Neuronal stem cell (in vitro differentiated cells): ENCODE measurements at regions not wholly inside any gene's neighbourhood (a gene's known extent, or its start where the extent isn't known, plus 50 kb on each side); places are given as distances from the start of the nearest gene placed in this dataset.

ENCODE experiments used
- DNase-seq: peaks from one replicate; pipeline ENCODE4 v3.0.0-alpha.2; 2013; ENCODE audit warnings: low spot score
- H2AFZ ChIP-seq: one replicate; pipeline ENCODE4 v1.6.1; 2013; ENCODE audit warnings: mild to moderate bottlenecking, low read length, inconsistent platforms
- H2AK5ac ChIP-seq: 2 replicates; pipeline ENCODE4 v1.6.1; 2013; ENCODE audit warnings: low read depth, mild to moderate bottlenecking, inconsistent platforms, low read length, moderate library complexity, mixed read lengths
- H2BK120ac ChIP-seq: 2 replicates; pipeline ENCODE4 v1.6.1; 2013; ENCODE audit warnings: low read depth, mild to moderate bottlenecking, inconsistent platforms, low read length, moderate library complexity, mixed read lengths
- H2BK12ac ChIP-seq: one replicate; pipeline ENCODE4 v1.6.1; 2013; ENCODE audit warnings: low read length, inconsistent platforms
- H2BK15ac ChIP-seq: 2 replicates; pipeline ENCODE4 v1.6.1; 2013; ENCODE audit warnings: mild to moderate bottlenecking, low read length, inconsistent platforms, mixed read lengths
- H2BK5ac ChIP-seq: one replicate; pipeline ENCODE4 v1.6.1; 2013; ENCODE audit warnings: inconsistent platforms, mild to moderate bottlenecking, low read length, moderate library complexity
- H3K14ac ChIP-seq: one replicate; pipeline ENCODE4 v1.6.1; 2013; ENCODE audit warnings: low read length, inconsistent platforms
- H3K18ac ChIP-seq: 2 replicates; pipeline ENCODE4 v1.6.1; 2013; ENCODE audit warnings: low read length, inconsistent platforms
- H3K23ac ChIP-seq: 2 replicates; pipeline ENCODE4 v1.6.1; 2013; ENCODE audit warnings: low read depth, mild to moderate bottlenecking, mixed read lengths, low read length, inconsistent platforms; ENCODE audit not compliant: poor library complexity
- H3K27ac ChIP-seq: replicated peaks from 3 replicates; pipeline ENCODE4 v1.5.1; 2013; ENCODE audit warnings: low read length, inconsistent platforms
- H3K27me3 ChIP-seq, 3 experiments: 2 replicates each; pipeline ENCODE4 v1.6.1; 2013; ENCODE audit warnings: low read length in 3 of 3, mild to moderate bottlenecking in 2 of 3, inconsistent platforms in 1 of 3, low read depth in 1 of 3, mixed read lengths in 1 of 3, moderate library complexity in 1 of 3; ENCODE audit not compliant: control insufficient read depth in 3 of 3, insufficient read depth in 3 of 3
- H3K36me3 ChIP-seq, 2 donors: replicated peaks in 1 of 2; 2 replicates each; pipeline ENCODE4 v1.6.1; 2013; ENCODE audit warnings: low read length in 2 of 2; ENCODE audit not compliant: control insufficient read depth in 2 of 2, insufficient read depth in 2 of 2
- H3K4ac ChIP-seq: 2 replicates; pipeline ENCODE4 v1.6.1; 2013; ENCODE audit warnings: inconsistent platforms, mild to moderate bottlenecking, low read length, moderate library complexity
- H3K4me1 ChIP-seq, 2 donors: 1 replicate in 1 of 2; 2 replicates in 1 of 2; pipeline ENCODE4 v1.6.1; 2013; ENCODE audit warnings: low read length in 2 of 2, low read depth in 1 of 2; ENCODE audit not compliant: control insufficient read depth in 2 of 2, insufficient read depth in 1 of 2
- H3K4me2 ChIP-seq: one replicate; pipeline ENCODE4 v1.6.1; 2013; ENCODE audit warnings: mild to moderate bottlenecking, low read length, inconsistent platforms; ENCODE audit not compliant: insufficient read depth, poor library complexity, severe bottlenecking
- H3K4me3 ChIP-seq, 2 donors: 2 replicates each; pipeline ENCODE4 v1.5.1; 2013; ENCODE audit warnings: low read length in 2 of 2, mild to moderate bottlenecking in 2 of 2, inconsistent platforms in 1 of 2, moderate library complexity in 1 of 2
- H3K79me1 ChIP-seq: one replicate; pipeline ENCODE4 v1.6.1; 2013; ENCODE audit warnings: low read depth, mild to moderate bottlenecking, inconsistent platforms, low read length, moderate library complexity
- H3K9ac ChIP-seq: one replicate; pipeline ENCODE4 v1.6.1; 2013; ENCODE audit warnings: mild to moderate bottlenecking, low read depth, low read length, inconsistent platforms; ENCODE audit not compliant: poor library complexity
- H3K9me3 ChIP-seq, 2 donors: replicated peaks in 1 of 2; 2 replicates each; pipeline versions ENCODE3 to v1.6.1; 2013; ENCODE audit warnings: low read length in 2 of 2, mild to moderate bottlenecking in 2 of 2, inconsistent platforms in 1 of 2, low read depth in 1 of 2, mixed read lengths in 1 of 2, moderate library complexity in 1 of 2; ENCODE audit not compliant: control insufficient read depth in 2 of 2, insufficient read depth in 1 of 2
- H4K8ac ChIP-seq: one replicate; pipeline ENCODE4 v1.6.1; 2013; ENCODE audit warnings: low read depth, mild to moderate bottlenecking, inconsistent platforms, low read length, moderate library complexity
- H4K91ac ChIP-seq: one replicate; pipeline ENCODE4 v1.6.1; 2013; ENCODE audit warnings: low read length, low read depth, mild to moderate bottlenecking, inconsistent platforms; ENCODE audit not compliant: poor library complexity
- WGBS, 2 donors: extraction: QIAGEN DNeasy Blood & Tissue Kit; methylation state at CpG; one replicate each; pipeline ENCODE4 v1.1.7; 2013; ENCODE audit warnings: missing lambda C conversion rate in 2 of 2, mixed read lengths in 1 of 2; ENCODE audit not compliant: insufficient read length in 2 of 2, insufficient replicate concordance in 1 of 2; ENCODE audit errors: extremely low coverage in 2 of 2; 5-methylcytosine and 5-hydroxymethylcytosine counted together

- Histone ChIP-seq H3K23ac (no peak overlapping the region), H2BK5ac (no peak overlapping the region), H4K91ac (no peak overlapping the region), H2AFZ (no peak overlapping the region), H3K4me1 (peaks cover 0 to 5% of the 10 kb centered on the region in 2 donors), H3K27ac (no peak overlapping the region), H3K18ac (no peak overlapping the region), H2BK15ac (no peak overlapping the region), H3K4me2 (no peak overlapping the region), H3K14ac (no peak overlapping the region), H3K9ac (peak overlapping the region; percentile 36), H2BK12ac (no peak overlapping the region), H2BK120ac (no peak overlapping the region), H3K79me1 (no peaks in the 10 kb centered on the region), H3K27me3 (no peaks in the 10 kb centered on the region), H3K9me3 (no peaks in the 10 kb centered on the region), H3K4ac (no peak overlapping the region), H4K8ac (no peak overlapping the region), H3K36me3 (no peaks in the 10 kb centered on the region), H3K4me3 (no peak overlapping the region), H2AK5ac (no peak overlapping the region)
- DNase-seq: no peak
- WGBS, 2 donors: no CpG with 5 or more reads among the region's 4 CpGs
Measured at GRCh38 chr7:9250876-9251275, 817.5 kb downstream of the NXPH1 start.

DNA sequence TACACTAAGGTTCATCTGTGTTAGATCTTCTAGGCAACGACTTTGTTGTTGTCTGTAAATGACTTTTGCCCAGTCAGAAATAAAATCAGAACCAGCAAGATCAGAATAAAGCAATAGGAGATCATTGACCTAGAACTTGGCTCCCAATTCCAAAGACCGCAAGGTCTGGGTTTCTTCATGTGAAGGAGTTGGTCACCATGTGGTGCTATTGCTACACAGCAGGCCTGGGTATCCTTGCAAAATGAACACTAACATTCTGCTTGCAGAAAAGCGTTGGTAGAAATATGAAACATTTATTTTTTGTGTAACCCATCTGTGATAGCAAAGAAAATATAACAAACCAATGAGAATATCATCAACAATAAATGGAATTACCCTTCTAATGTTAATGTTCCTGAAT lies 831.0 kb downstream of the NXPH1 start:
- no peak overlapping the region for H3K9ac ChIP-seq
- H4K91ac ChIP-seq: no peak overlapping the region
- H2AFZ ChIP-seq: no peak overlapping the region
- no peak for DNase-seq
- H2BK15ac ChIP-seq: no peak overlapping the region
- no peaks in the 10 kb centered on the region for H3K79me1 ChIP-seq
- no peaks in the 10 kb centered on the region for H3K4me1 ChIP-seq
- H4K8ac ChIP-seq: no peak overlapping the region
- no peak overlapping the region for H2BK12ac ChIP-seq
- H2BK120ac ChIP-seq: no peak overlapping the region
- H3K36me3 ChIP-seq: no peaks in the 10 kb centered on the region
- no peaks in the 10 kb centered on the region for H3K27me3 ChIP-seq
- no peak overlapping the region for H3K14ac ChIP-seq
- H2BK5ac ChIP-seq: no peak overlapping the region
- no peaks in the 10 kb centered on the region for H3K9me3 ChIP-seq
- H3K27ac ChIP-seq: no peak overlapping the region
- no peak overlapping the region for H3K4me3 ChIP-seq
- no CpG with 5 or more reads among the region's 3 CpGs for WGBS, 2 donors
- H3K4me2 ChIP-seq: no peak overlapping the region
- no peak overlapping the region for H3K4ac ChIP-seq
- H3K23ac ChIP-seq: no peak overlapping the region
- no peak overlapping the region for H3K18ac ChIP-seq
- H2AK5ac ChIP-seq: no peak overlapping the region

- H3K18ac ChIP-seq: no peak overlapping the region
- H3K4me3 ChIP-seq: no peak overlapping the region
- no peaks in the 10 kb centered on the region for H3K9me3 ChIP-seq
- H2BK12ac ChIP-seq: no peak overlapping the region
- no peak overlapping the region for H4K8ac ChIP-seq
- H2BK120ac ChIP-seq: no peak overlapping the region
- H4K91ac ChIP-seq: no peak overlapping the region
- H3K4ac ChIP-seq: no peak overlapping the region
- no peak overlapping the region for H2BK15ac ChIP-seq
- H2AFZ ChIP-seq: no peak overlapping the region
- no peak overlapping the region for H3K4me2 ChIP-seq
- DNase-seq: no peak
- H3K79me1 ChIP-seq: no peaks in the 10 kb centered on the region
- no peak overlapping the region for H3K27ac ChIP-seq
- no peak overlapping the region for H3K9ac ChIP-seq
- H2BK5ac ChIP-seq: no peak overlapping the region
- H3K27me3 ChIP-seq: no peaks in the 10 kb centered on the region
- H3K4me1 ChIP-seq: no peaks in the 10 kb centered on the region
- no peak overlapping the region for H3K23ac ChIP-seq
- H3K36me3 ChIP-seq: no peaks in the 10 kb centered on the region
- H3K14ac ChIP-seq: no peak overlapping the region
- H2AK5ac ChIP-seq: no peak overlapping the region
Measured at GRCh38 chr7:9280088-9280487, 846.7 kb downstream of the NXPH1 start.

- Histone ChIP-seq H3K4ac (no peak overlapping the region), H3K23ac (no peak overlapping the region), H2AFZ (no peak overlapping the region), H4K8ac (no peak overlapping the region), H2AK5ac (no peak overlapping the region), H2BK5ac (no peak overlapping the region), H3K18ac (no peak overlapping the region), H3K27ac (no peak overlapping the region), H2BK15ac (no peak overlapping the region), H2BK120ac (no peak overlapping the region), H3K14ac (no peak overlapping the region), H3K9me3 (no peaks in the 10 kb centered on the region), H4K91ac (no peak overlapping the region), H3K36me3 (no peaks in the 10 kb centered on the region), H3K79me1 (no peaks in the 10 kb centered on the region), H3K4me3 (no peak overlapping the region), H3K27me3 (no peaks in the 10 kb centered on the region), H2BK12ac (no peak overlapping the region), H3K9ac (no peak overlapping the region), H3K4me1 (no peaks in the 10 kb centered on the region), H3K4me2 (no peak overlapping the region)
- no CpG with 5 or more reads among the region's 2 CpGs for WGBS, 2 donors
- DNase-seq: no peak
Measured at GRCh38 chr7:9283246-9283645, 849.8 kb downstream of the NXPH1 start.
